ENCODE measurements at regions not wholly inside any gene's neighbourhood (a gene's known extent, or its start where the extent isn't known, plus 50 kb on each side); places are given as distances from the start of the nearest gene placed in this dataset.

GRCh38 chr17:72555052-72555451, 434.2 kb downstream of the SOX9 start:
- TF ChIP-seq POLR2A (IDR thresholded peaks at IDR 0.05; ENCODE audit: low read length) (no peak), GATA1 (IDR thresholded peaks at IDR 0.05; ENCODE audit: low read depth, low read length) (no peak)
